ENCODE measurements at regions not wholly inside any gene's neighbourhood (a gene's known extent, or its start where the extent isn't known, plus 50 kb on each side); places are given as distances from the start of the nearest gene placed in this dataset.

GRCh38 chr2:120587279-120587996, 148.2 kb upstream of the GLI2 start:
- no peak overlapping the region for H3K4me3 ChIP-seq (ENCODE audit: low read length)
- DNase-seq (ENCODE audit: low read depth, low spot score), result no peak

GRCh38 chr2:120587997-120588336, 147.7 kb upstream of the GLI2 start:
- no peak overlapping the region for H3K4me3 ChIP-seq (ENCODE audit: low read length)

GRCh38 chr2:120589771-120590608, 145.7 kb upstream of the GLI2 start:
- H3K4me3 ChIP-seq (ENCODE audit: low read length), result no peak overlapping the region
- no peak for DNase-seq (ENCODE audit: low read depth, low spot score)

More at GRCh38 chr2:120587997-120588336, 147.7 kb upstream of the GLI2 start:
- DNase-seq (ENCODE audit: low read depth, low spot score), result no peak

- DNase-seq (ENCODE audit: low read depth, low spot score), result no peak
- H3K4me3 ChIP-seq (ENCODE audit: low read length), result no peak overlapping the region
Measured at GRCh38 chr2:120590841-120591240, 144.8 kb upstream of the GLI2 start.

- no peak overlapping the region for H3K4me3 ChIP-seq (ENCODE audit: low read length)
- DNase-seq (ENCODE audit: low read depth, low spot score), result no peak
Measured at GRCh38 chr2:120591572-120591971, 144.1 kb upstream of the GLI2 start.

GRCh38 chr2:120592084-120592483, 143.6 kb upstream of the GLI2 start:
- H3K4me3 ChIP-seq (ENCODE audit: low read length), result no peak overlapping the region
- DNase-seq (ENCODE audit: low read depth, low spot score), result no peak

- DNase-seq (ENCODE audit: low read depth, low spot score), result no peak
- no peak overlapping the region for H3K4me3 ChIP-seq (ENCODE audit: low read length)
Measured at GRCh38 chr2:120593921-120594686, 141.6 kb upstream of the GLI2 start.

GRCh38 chr2:120594856-120595685, 140.6 kb upstream of the GLI2 start:
- H3K4me3 ChIP-seq (ENCODE audit: low read length), result no peak overlapping the region
- DNase-seq (ENCODE audit: low read depth, low spot score), result no peak

- no peak for DNase-seq (ENCODE audit: low read depth, low spot score)
Measured at GRCh38 chr2:120595739-120596138, 139.9 kb upstream of the GLI2 start.

GRCh38 chr2:120596191-120596811, 139.4 kb upstream of the GLI2 start:
- no peak overlapping the region for H3K4me3 ChIP-seq (ENCODE audit: low read length)
- DNase-seq (ENCODE audit: low read depth, low spot score), result no peak

More at GRCh38 chr2:120595739-120596138, 139.9 kb upstream of the GLI2 start:
- no peak overlapping the region for H3K4me3 ChIP-seq (ENCODE audit: low read length)

- no peak overlapping the region for H3K4me3 ChIP-seq (ENCODE audit: low read length)
- no peak for DNase-seq (ENCODE audit: low read depth, low spot score)
Measured at GRCh38 chr2:120596990-120597594, 138.6 kb upstream of the GLI2 start.

- H3K4me3 ChIP-seq (ENCODE audit: low read length), result no peak overlapping the region
- DNase-seq (ENCODE audit: low read depth, low spot score), result no peak
Measured at GRCh38 chr2:120597595-120598193, 138.0 kb upstream of the GLI2 start.

- no peak for DNase-seq (ENCODE audit: low read depth, low spot score)
- H3K4me3 ChIP-seq (ENCODE audit: low read length), result no peak overlapping the region
Measured at GRCh38 chr2:120598416-120598815, 137.3 kb upstream of the GLI2 start.

GRCh38 chr2:120599072-120599471, 136.6 kb upstream of the GLI2 start:
- no peak for DNase-seq (ENCODE audit: low read depth, low spot score)
- no peak overlapping the region for H3K4me3 ChIP-seq (ENCODE audit: low read length)

GRCh38 chr2:120599656-120600055, 136.0 kb upstream of the GLI2 start:
- no peak overlapping the region for H3K4me3 ChIP-seq (ENCODE audit: low read length)
- DNase-seq (ENCODE audit: low read depth, low spot score), result no peak

GRCh38 chr2:120600335-120600734, 135.3 kb upstream of the GLI2 start:
- DNase-seq (ENCODE audit: low read depth, low spot score), result no peak
- H3K4me3 ChIP-seq (ENCODE audit: low read length), result no peak overlapping the region

GRCh38 chr2:120600786-120601185, 134.9 kb upstream of the GLI2 start:
- no peak overlapping the region for H3K4me3 ChIP-seq (ENCODE audit: low read length)
- DNase-seq (ENCODE audit: low read depth, low spot score), result no peak

GRCh38 chr2:120601566-120601965, 134.1 kb upstream of the GLI2 start:
- no peak for DNase-seq (ENCODE audit: low read depth, low spot score)
- no peak overlapping the region for H3K4me3 ChIP-seq (ENCODE audit: low read length)
